Activated T-cell treated with anti-CD3 and anti-CD28 coated beads, Interleukin-2, amount 50 U/mL, for 4 hours (primary cell): ENCODE measurements at regions not wholly inside any gene's neighbourhood (a gene's known extent, or its start where the extent isn't known, plus 50 kb on each side); places are given as distances from the start of the nearest gene placed in this dataset.
"Not testable (repeated sequence)": the region's sequence is repeated elsewhere in the genome, so short reads cannot be mapped to it uniquely, and the experiment has no call there.

ENCODE experiments used
- ATAC-seq, 2 donors: fragments of 200-7000 bp; cut with Tn5 transposase; one replicate each; pipeline ENCODE4 v1.10.0; 2021
- DNase-seq: peaks from one replicate; pipeline ENCODE4 v3.0.0-alpha.2; 2020
- H3K27me3 Mint-ChIP-seq: one replicate; pipeline ENCODE4 v1.8.0; 2021; ENCODE audit warnings: low read depth, mixed read lengths
- H3K36me3 Mint-ChIP-seq: one replicate; pipeline ENCODE4 v1.8.0; 2022; ENCODE audit warnings: mixed read lengths; ENCODE audit not compliant: insufficient read depth
- H3K4me1 Mint-ChIP-seq: one replicate; pipeline ENCODE4 v1.8.0; 2021; ENCODE audit warnings: low read depth, mixed read lengths
- H3K4me3 Mint-ChIP-seq: one replicate; pipeline ENCODE4 v1.8.0; 2021; ENCODE audit warnings: mild to moderate bottlenecking, moderate library complexity, mixed read lengths
- H3K9me3 Mint-ChIP-seq: one replicate; pipeline ENCODE4 v1.8.0; 2021; ENCODE audit warnings: mixed read lengths

DNA sequence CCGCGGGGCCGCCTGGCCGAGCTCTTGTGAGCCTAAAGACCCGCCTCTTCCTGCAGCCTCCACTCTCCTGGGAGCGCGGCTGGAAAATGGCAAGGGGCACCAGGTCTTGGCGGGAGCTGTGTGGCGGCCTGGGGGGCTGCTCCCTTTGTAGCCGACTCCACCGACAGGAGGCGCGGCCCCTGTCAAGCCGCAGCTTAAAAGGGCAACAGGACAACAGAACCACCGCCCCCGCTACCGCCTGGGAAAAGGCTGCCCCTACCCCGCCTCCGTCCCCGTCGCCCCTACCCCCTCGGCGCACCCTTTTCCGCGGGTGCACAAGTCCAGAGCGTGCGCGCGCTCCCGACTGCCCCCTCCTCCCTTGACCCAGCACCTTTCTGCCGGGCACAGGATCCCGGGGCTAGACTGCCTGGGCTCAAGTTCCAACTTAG is 60.3 kb downstream of the GOLGA8K start:
- H3K4me3 Mint-ChIP-seq, H3K4me1 Mint-ChIP-seq: not testable (repeated sequence)
- ATAC-seq = peak in 1 of 2 donors; percentile 28

DNA sequence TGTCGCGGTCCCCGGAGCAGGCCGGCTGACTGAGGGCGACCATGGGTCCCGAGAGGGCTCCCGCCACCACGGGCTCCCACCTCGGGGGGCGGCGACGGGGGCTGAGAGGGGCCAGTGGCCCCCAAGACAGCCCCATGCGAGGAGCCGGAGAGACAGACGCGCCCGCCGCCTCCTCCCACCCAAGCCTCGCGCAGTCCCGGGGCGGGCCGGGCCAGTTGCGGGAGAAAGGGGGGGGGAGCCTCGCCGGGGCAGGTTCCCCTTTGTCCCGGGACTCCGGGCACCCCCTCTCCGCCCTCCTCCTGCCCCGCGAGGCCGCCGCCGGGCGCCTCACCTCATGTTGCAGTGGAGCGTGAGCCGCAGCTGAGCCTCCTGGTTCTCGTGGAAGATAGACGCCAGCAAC is 60.8 kb downstream of the GOLGA8K start:
- not testable (repeated sequence) for DNase-seq, H3K4me3 Mint-ChIP-seq, H3K4me1 Mint-ChIP-seq, H3K9me3 Mint-ChIP-seq, H3K36me3 Mint-ChIP-seq, H3K27me3 Mint-ChIP-seq
- ATAC-seq = peak; percentile 12 to 21

More for the DNA sequence above, 60.3 kb downstream of the GOLGA8K start:
- not testable (repeated sequence) for H3K9me3 Mint-ChIP-seq, H3K36me3 Mint-ChIP-seq, H3K27me3 Mint-ChIP-seq, DNase-seq

DNA sequence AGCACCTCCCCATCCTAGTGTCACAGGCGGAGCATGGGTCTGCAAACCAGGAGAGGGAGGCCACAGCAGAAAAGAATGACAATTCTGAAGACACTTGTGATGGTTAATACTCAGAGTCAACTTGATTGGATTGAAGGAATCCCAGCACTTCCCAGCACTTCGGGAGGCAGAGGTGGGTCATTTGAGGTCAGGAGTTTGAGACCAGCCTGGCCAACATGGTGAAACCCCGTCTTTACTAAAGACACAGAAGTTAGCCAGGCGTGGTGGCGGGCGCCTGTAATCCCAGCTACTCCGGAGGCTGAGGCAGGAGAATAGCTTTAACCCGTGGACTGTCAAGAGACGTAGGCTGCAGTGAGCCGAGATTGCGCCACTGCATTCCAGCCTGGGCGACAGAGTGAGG is 61.6 kb downstream of the GOLGA8K start:
- not testable (repeated sequence) for H3K9me3 Mint-ChIP-seq, ATAC-seq, H3K27me3 Mint-ChIP-seq, H3K4me1 Mint-ChIP-seq, H3K4me3 Mint-ChIP-seq, DNase-seq, H3K36me3 Mint-ChIP-seq

DNA sequence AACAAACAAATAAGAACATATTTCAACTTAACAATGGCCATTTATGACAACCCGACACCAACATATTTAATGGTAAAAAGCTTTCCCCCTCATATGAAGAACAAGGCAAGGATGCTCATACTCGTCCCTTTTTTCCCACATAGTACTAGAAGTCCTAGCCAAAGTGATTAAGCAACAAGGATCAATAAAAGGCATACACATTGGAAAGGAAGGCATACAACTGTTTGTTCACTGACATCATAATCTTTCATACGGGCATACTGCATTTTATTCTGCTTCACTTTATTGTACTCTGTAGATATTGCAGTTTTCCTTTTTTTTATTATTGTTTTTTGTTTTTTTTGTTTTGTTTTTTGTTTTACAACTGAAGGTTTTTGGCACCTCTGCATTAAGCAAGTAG is 66.3 kb downstream of the GOLGA8K start:
- H3K4me3 Mint-ChIP-seq, H3K36me3 Mint-ChIP-seq, DNase-seq, ATAC-seq, H3K27me3 Mint-ChIP-seq, H3K9me3 Mint-ChIP-seq, H3K4me1 Mint-ChIP-seq: not testable (repeated sequence)

DNA sequence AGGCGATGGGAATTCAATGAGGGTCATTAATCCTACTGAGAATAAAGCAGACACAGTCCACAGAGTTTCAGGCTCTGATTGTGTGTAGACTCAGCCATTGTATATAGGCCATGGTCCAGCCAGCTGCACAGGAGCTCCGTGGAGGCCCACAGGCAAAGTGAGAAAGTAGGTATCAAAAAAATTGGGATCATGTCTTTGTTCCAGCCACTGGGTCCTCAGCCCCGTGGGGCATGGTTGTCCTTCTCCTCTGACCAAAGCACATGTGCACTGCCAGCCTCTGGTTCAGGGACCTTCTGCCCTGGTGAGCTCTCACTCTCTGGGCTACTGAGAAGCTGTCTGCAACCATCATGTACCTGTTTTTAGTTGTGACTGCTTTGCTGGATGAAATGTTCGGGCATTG is 79.7 kb downstream of the GOLGA8K start:
- not testable (repeated sequence) for H3K27me3 Mint-ChIP-seq, H3K9me3 Mint-ChIP-seq, DNase-seq, H3K4me1 Mint-ChIP-seq, ATAC-seq, H3K36me3 Mint-ChIP-seq, H3K4me3 Mint-ChIP-seq

DNA sequence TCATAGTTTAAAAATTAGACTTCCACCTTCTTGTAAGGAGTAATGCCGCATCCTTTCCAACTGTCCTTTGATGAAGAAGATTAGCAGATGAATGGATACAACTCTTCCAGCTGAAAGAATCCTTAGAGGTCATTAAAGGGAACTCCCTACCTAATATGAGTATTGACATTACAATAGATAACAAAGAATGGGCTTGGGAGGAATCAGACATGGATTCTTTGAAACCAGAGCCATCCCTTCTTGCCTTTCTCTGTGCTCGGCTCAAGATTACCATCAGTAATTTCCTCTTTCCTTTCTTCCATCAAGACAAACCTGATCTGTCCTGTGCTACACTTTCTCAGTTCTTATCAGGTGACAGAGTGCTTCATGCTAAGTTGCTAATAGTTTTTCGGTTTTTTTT is 83.8 kb downstream of the GOLGA8K start:
- H3K36me3 Mint-ChIP-seq, H3K4me1 Mint-ChIP-seq, ATAC-seq, H3K27me3 Mint-ChIP-seq, DNase-seq, H3K4me3 Mint-ChIP-seq, H3K9me3 Mint-ChIP-seq: not testable (repeated sequence)

DNA sequence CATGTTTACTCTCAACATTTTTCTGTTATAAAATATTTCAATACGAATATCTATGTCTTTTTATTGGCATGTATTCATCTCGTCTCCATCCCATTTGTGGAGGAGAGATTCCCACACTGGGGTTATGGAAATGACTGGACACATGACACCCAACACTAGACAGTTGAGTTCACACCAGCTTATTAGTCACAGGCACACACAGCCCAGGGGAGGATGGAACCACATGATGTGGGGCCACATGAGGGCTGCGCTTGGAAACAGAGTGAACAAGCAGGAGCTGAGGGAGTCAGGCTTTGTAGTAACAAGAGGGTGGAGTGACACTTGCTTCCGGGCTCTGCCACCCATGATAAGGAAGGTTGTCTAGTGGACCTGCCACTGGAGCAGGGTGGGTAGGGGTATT is 86.6 kb downstream of the GOLGA8K start:
- not testable (repeated sequence) for ATAC-seq, H3K4me1 Mint-ChIP-seq, H3K36me3 Mint-ChIP-seq, H3K27me3 Mint-ChIP-seq, H3K9me3 Mint-ChIP-seq, H3K4me3 Mint-ChIP-seq, DNase-seq

DNA sequence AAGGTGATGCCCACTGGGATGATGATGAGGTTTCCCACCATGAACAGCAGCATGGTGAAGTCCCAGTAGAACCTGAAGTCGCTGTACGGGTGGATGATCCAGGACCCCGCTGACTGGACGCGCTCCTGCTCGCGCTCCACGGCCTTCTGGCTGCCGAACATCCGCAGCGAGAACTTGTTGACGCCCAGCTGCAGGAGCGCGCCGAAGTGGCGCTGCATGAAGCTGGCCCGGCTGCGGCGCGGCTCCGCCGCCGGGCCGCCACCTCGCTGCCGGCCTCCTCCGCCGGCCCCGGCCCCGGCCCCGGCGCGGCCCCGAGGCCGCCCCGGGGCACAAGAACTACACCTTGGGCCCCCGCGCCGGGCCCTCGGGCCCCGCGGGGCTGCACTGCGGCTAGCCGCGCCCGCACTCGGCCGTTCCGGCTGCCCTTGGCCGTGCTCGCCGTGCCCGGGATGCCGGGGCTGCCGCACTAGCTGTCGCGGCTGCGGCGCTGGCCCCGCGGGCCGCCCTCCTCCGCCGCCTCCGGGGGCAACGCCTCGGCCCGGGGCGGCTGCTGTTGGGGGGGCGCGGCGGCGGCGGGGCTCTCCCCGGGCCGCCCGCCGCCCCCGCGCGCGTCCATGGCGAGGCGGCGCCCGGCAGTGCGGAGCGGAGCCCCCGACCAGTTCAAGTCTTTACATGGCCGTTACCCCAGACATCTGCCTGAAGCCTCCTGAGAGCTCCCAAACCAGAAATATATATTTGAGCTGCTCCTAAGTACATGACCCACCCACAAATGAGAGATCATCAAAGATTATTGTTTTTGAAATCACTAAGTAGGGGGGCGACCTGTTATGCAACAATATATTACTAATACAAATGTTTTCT is 87.8 kb downstream of the GOLGA8K start:
- DNase-seq, H3K9me3 Mint-ChIP-seq, H3K36me3 Mint-ChIP-seq, H3K4me3 Mint-ChIP-seq, H3K4me1 Mint-ChIP-seq, H3K27me3 Mint-ChIP-seq: not testable (repeated sequence)
- peak; percentile 53 to 58 for ATAC-seq

DNA sequence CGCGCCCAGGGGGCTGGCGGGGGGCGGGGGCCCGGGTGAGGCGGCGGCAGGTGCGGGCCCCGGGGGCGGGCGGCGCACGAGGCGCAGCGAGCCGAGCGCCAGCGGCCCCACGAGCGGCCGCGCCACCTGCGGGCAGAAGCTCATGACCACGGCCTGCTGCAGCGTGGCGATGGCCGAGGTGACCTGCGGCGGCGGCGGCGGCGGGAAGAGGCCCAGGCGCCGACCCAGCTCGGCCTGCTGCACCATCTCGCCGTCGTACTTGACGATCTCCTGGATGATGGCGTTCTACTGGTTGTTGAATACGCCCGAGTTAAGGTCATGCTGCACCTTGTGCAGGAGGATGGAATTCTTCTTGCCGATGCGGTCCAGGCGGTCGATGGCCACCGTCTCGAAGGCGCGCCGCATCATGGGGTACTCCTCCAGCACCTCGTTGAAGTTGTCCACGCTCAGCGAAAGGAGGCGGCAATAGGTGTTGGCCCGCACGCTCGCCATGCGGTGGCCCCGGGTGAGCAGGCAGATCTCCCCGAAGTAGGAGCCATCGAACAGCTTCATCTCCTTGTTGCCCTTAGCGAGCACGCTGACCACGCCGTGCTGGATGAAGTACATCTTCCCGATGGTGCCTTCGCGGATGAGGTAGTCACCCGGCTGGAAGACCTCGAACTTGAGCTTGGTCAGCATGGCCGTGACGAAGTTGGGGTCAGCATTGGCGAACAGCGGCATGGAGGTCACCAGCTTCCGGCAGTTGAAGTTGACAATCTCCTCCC is 89.5 kb downstream of the GOLGA8K start:
- ATAC-seq, H3K4me3 Mint-ChIP-seq, H3K36me3 Mint-ChIP-seq, H3K9me3 Mint-ChIP-seq, H3K27me3 Mint-ChIP-seq, DNase-seq, H3K4me1 Mint-ChIP-seq: not testable (repeated sequence)

DNA sequence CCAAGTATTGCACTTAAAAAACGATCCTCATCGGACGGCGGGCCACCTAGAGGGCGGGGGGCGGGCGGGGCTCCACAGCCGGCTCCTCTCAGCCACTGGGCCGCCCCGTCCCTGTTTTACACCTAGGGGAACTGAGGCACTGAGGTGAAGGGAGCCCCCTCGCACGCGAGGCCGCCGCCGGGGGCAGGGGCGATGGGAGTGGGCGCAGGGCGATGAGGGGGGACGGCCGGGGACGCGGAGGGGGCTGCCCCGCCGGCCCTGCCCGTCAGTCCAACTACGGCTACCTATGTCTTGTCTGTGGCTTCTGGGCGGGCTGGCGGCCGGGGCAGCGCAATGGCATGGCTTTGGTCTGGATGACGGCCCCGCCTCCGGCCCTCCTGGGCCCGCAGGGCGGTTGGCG is 90.4 kb downstream of the GOLGA8K start:
- not testable (repeated sequence) for H3K27me3 Mint-ChIP-seq, H3K4me3 Mint-ChIP-seq, H3K36me3 Mint-ChIP-seq, DNase-seq, ATAC-seq, H3K9me3 Mint-ChIP-seq, H3K4me1 Mint-ChIP-seq

DNA sequence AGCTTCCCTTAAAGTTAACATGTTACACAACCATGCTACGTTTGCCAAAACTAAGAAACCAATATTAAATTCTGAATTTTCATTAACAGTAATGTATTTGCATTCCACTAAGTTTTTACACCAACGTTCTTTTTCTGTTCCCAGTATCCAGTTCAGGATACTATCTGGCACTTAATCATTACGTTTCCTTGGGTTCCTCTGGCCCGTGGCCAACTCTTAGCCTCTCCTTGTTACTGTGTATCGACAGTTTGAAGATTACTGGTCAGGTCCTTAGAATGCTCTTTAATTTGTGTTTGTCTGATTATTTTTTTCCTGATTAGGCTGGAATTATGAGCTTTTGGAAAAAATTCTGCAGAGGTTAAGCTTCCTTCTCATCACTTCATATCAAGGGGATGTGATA is 95.5 kb downstream of the GOLGA8K start:
- DNase-seq, H3K36me3 Mint-ChIP-seq, ATAC-seq, H3K4me3 Mint-ChIP-seq, H3K9me3 Mint-ChIP-seq, H3K4me1 Mint-ChIP-seq, H3K27me3 Mint-ChIP-seq: not testable (repeated sequence)

DNA sequence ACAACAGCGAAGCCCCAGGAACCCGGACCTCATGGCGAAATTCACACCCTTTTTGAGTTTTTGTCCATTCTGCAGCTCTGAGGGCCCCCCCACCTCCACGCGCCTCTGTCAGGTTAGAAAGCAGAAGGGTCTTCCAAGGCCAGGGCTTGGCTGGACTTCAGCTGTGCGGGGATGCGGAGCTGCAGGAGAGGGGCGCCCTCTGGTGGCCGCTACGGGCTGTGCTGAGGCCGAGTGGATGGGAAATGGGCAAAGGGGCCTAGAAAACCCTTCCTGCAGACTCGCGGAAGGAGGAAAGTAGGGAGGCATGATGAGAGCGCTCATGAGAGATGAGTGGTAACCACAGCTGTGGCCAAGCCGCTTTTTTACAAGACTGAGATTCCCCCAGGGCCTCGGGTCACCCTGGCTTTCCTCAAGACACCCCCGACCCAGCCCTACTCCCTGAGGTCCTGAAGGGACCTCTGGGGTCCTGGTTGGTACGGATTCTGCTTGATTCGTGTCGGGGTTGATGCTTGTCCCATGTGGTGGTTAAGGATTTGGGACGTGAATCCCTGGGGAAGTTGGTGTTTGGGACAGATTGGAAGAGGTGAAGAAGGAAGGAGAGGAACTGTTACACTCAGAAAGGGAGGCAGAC is 126.8 kb downstream of the GOLGA8K start:
- not testable (repeated sequence) for H3K27me3 Mint-ChIP-seq, H3K36me3 Mint-ChIP-seq, H3K4me3 Mint-ChIP-seq, H3K9me3 Mint-ChIP-seq, DNase-seq, H3K4me1 Mint-ChIP-seq
- ATAC-seq = peak; percentile 65 to 80

DNA sequence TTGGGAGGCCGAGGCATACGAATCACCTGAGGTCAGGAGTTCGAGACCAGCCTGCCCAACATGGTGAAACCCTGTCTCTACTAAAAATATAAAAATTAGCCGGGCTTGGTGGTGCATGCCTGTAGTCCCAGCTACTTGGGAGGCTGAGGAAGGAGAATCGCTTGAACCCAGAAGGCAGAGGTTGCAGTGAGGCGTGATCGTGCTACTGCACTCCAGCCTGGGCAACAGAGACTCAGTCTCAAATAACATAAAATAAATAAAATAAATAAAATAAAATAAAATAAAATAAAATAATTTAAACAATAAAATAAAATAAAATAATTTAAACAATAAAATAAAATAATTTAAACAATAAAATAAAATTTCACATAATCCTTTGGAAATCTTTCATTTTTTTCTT is 149.1 kb downstream of the GOLGA8K start:
- H3K4me1 Mint-ChIP-seq = not testable (repeated sequence)

DNA sequence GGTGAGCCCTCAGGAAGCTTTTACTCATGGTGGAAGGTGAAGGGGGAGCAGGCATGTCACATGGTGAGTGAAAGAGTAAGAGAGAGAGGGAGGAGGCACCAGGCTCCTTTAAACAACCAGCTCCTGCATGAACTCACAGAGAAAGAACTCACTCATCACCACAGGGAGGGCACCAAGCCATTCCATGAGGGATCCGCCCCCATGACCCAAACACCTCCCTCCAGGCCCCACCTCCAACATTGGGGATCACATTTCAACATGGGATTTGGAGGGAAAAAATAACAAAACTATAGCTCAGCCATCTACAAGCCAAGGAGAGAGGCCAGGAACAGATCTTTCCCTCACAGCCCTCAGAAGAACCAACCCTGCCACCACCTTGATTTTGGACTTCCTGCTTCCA is 153.9 kb downstream of the GOLGA8K start:
- not testable (repeated sequence) for H3K4me3 Mint-ChIP-seq, H3K4me1 Mint-ChIP-seq, H3K36me3 Mint-ChIP-seq, H3K9me3 Mint-ChIP-seq, DNase-seq, H3K27me3 Mint-ChIP-seq, ATAC-seq

More for the DNA sequence above, 149.1 kb downstream of the GOLGA8K start:
- not testable (repeated sequence) for H3K27me3 Mint-ChIP-seq, H3K36me3 Mint-ChIP-seq, DNase-seq, H3K4me3 Mint-ChIP-seq, ATAC-seq, H3K9me3 Mint-ChIP-seq

DNA sequence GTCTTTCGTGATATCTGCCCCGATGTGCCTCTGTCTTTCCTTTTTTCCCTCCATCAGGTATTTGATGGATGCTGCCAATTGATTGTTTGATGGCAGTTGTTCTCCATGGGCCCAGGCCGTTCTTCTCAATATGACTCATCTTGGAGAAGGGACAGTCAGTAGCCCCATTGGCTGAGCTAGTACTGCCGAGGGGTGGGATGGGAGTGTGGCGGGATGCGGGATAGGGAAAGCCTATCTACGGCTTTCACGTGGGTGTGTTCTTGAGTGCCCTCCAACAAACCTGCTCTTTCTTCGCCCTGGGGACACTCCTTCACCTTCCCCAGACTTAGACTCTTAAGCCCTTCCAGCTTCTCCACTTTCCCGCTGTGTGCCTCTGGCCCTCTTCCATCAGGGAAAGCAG is 159.4 kb downstream of the GOLGA8K start:
- H3K4me3 Mint-ChIP-seq, H3K27me3 Mint-ChIP-seq, H3K36me3 Mint-ChIP-seq, H3K4me1 Mint-ChIP-seq, ATAC-seq, DNase-seq, H3K9me3 Mint-ChIP-seq: not testable (repeated sequence)
